H9 (cell line): ENCODE measurements at regions not wholly inside any gene's neighbourhood (a gene's known extent, or its start where the extent isn't known, plus 50 kb on each side); places are given as distances from the start of the nearest gene placed in this dataset.

Source experiments
- DNase-seq: peaks from one replicate; pipeline ENCODE4 v3.0.0-alpha.2; 2017
- H2AFZ ChIP-seq: one replicate; pipeline ENCODE4 v1.6.1; 2013; ENCODE audit warnings: mild to moderate bottlenecking, low read length, control low read depth, moderate library complexity
- H2AK5ac ChIP-seq: 2 replicates; pipeline ENCODE4 v1.6.1; 2013; ENCODE audit warnings: low read length, control low read depth, mixed read lengths; ENCODE audit not compliant: insufficient read length
- H2BK120ac ChIP-seq: one replicate; pipeline ENCODE4 v1.6.1; 2013; ENCODE audit warnings: low read depth, mild to moderate bottlenecking, low read length, control low read depth, inconsistent platforms; ENCODE audit not compliant: poor library complexity, severe bottlenecking
- H2BK12ac ChIP-seq: 2 replicates; pipeline ENCODE4 v1.6.1; 2013; ENCODE audit warnings: low read length, control low read depth, mixed read lengths, low read depth; ENCODE audit not compliant: insufficient read length
- H2BK15ac ChIP-seq: 2 replicates; pipeline ENCODE4 v1.6.1; 2013; ENCODE audit warnings: low read depth, low read length, control low read depth
- H2BK20ac ChIP-seq: one replicate; pipeline ENCODE4 v1.6.1; 2013; ENCODE audit warnings: low read depth, mild to moderate bottlenecking, low read length, control low read depth, inconsistent platforms; ENCODE audit not compliant: poor library complexity, severe bottlenecking
- H2BK5ac ChIP-seq: 2 replicates; pipeline ENCODE4 v1.6.1; 2013; ENCODE audit warnings: low read length, control low read depth, mixed read lengths; ENCODE audit not compliant: insufficient read length
- H3K14ac ChIP-seq: 2 replicates; pipeline ENCODE4 v1.6.1; 2013; ENCODE audit warnings: low read length, control low read depth; ENCODE audit not compliant: insufficient read depth
- H3K18ac ChIP-seq: 2 replicates; pipeline ENCODE4 v1.6.1; 2013; ENCODE audit warnings: low read depth, mild to moderate bottlenecking, mixed read lengths, low read length, control low read depth; ENCODE audit not compliant: insufficient read length
- H3K23ac ChIP-seq: 2 replicates; pipeline ENCODE4 v1.6.1; 2013; ENCODE audit warnings: low read length, control low read depth, mixed read lengths, low read depth; ENCODE audit not compliant: insufficient read length
- H3K23me2 ChIP-seq: 2 replicates; pipeline ENCODE4 v1.6.1; 2013; ENCODE audit warnings: low read depth, mild to moderate bottlenecking, mixed read lengths, low read length, control low read depth; ENCODE audit not compliant: insufficient read length, poor library complexity, severe bottlenecking
- H3K27ac ChIP-seq: 2 replicates; pipeline ENCODE4 v1.5.1; 2013; ENCODE audit warnings: low read length, control low read depth, mixed read lengths, low read depth; ENCODE audit not compliant: insufficient read length
- H3K27me3 ChIP-seq: 2 replicates; pipeline ENCODE4 v1.6.1; 2013; ENCODE audit warnings: low read length, control low read depth, inconsistent platforms; ENCODE audit not compliant: insufficient read depth
- H3K4ac ChIP-seq: 2 replicates; pipeline ENCODE4 v1.6.1; 2013; ENCODE audit warnings: low read depth, mild to moderate bottlenecking, control low read depth, inconsistent platforms, low read length, moderate library complexity
- H3K4me1 ChIP-seq: 2 replicates; pipeline ENCODE4 v1.6.1; 2013; ENCODE audit warnings: low read length, control low read depth, inconsistent platforms; ENCODE audit not compliant: insufficient read depth
- H3K4me2 ChIP-seq: 2 replicates; pipeline ENCODE4 v1.6.1; 2013; ENCODE audit warnings: low read length, control low read depth, mixed read lengths; ENCODE audit not compliant: insufficient read length, insufficient read depth
- H3K56ac ChIP-seq: 2 replicates; pipeline ENCODE4 v1.6.1; 2013; ENCODE audit warnings: low read depth, mild to moderate bottlenecking, mixed read lengths, low read length, control low read depth; ENCODE audit not compliant: insufficient read length
- H3K79me1 ChIP-seq: 2 replicates; pipeline ENCODE4 v1.6.1; 2013; ENCODE audit warnings: low read depth, mild to moderate bottlenecking, moderate library complexity, low read length, control low read depth, inconsistent platforms; ENCODE audit not compliant: insufficient read depth, poor library complexity, severe bottlenecking
- H3K79me2 ChIP-seq: 2 replicates; pipeline ENCODE4 v1.6.1; 2013; ENCODE audit warnings: low read length, control low read depth, inconsistent platforms; ENCODE audit not compliant: insufficient read depth
- H3K9ac ChIP-seq: 2 replicates; pipeline ENCODE4 v1.6.1; 2013; ENCODE audit warnings: low read length, control low read depth, mixed read lengths; ENCODE audit not compliant: insufficient read length; ENCODE audit errors: extremely low read depth
- H3K9me3 ChIP-seq: one replicate; pipeline ENCODE4 v1.6.1; 2013; ENCODE audit warnings: low read depth, low read length, inconsistent platforms; ENCODE audit not compliant: control insufficient read depth
- H3T11ph ChIP-seq: one replicate; pipeline ENCODE4 v1.6.1; 2013; ENCODE audit warnings: mild to moderate bottlenecking, low read length, control low read depth, inconsistent platforms
- H4K20me1 ChIP-seq: one replicate; pipeline ENCODE4 v1.6.1; 2013; ENCODE audit not compliant: control insufficient read depth, insufficient read length, insufficient read depth
- H4K5ac ChIP-seq: 2 replicates; pipeline ENCODE4 v1.6.1; 2013; ENCODE audit warnings: low read depth, mild to moderate bottlenecking, mixed read lengths, low read length, control low read depth; ENCODE audit not compliant: insufficient read length
- H4K8ac ChIP-seq: replicated peaks from 2 replicates; pipeline ENCODE4 v1.6.1; 2013; ENCODE audit warnings: low read length, control low read depth, mixed read lengths, low read depth; ENCODE audit not compliant: insufficient read length
- H4K91ac ChIP-seq: 2 replicates; pipeline ENCODE4 v1.6.1; 2013; ENCODE audit warnings: low read depth, mild to moderate bottlenecking, moderate library complexity, mixed read lengths, low read length, control low read depth; ENCODE audit not compliant: insufficient read length
- H3K27ac Mint-ChIP-seq, 3 experiments: 2 replicates in 2 of 3; 3 replicates in 1 of 3; pipeline ENCODE4 v1.8.0; 2020 to 2021; ENCODE audit warnings: mixed read lengths in 3 of 3, mild to moderate bottlenecking in 1 of 3, moderate library complexity in 1 of 3
- H3K27me3 Mint-ChIP-seq: 2 replicates; pipeline ENCODE4 v1.8.0; 2021; ENCODE audit warnings: low read depth, mild to moderate bottlenecking, moderate library complexity, mixed read lengths
- H3K36me3 Mint-ChIP-seq, 3 experiments: 2 replicates in 2 of 3; 3 replicates in 1 of 3; pipeline ENCODE4 v1.8.0; 2020 to 2021; ENCODE audit warnings: low read depth in 3 of 3, mixed read lengths in 3 of 3; ENCODE audit not compliant: insufficient read depth in 1 of 3
- H3K4me1 Mint-ChIP-seq, 2 experiments: 2 replicates each; pipeline ENCODE4 v1.8.0; 2020; ENCODE audit warnings: mixed read lengths in 2 of 2
- H3K4me3 Mint-ChIP-seq, 2 experiments: 2 replicates in 1 of 2; 3 replicates in 1 of 2; pipeline ENCODE4 v1.8.0; 2020 to 2021; ENCODE audit warnings: mild to moderate bottlenecking in 2 of 2, mixed read lengths in 2 of 2, moderate library complexity in 1 of 2
- H3K9me3 Mint-ChIP-seq, 2 experiments: 2 replicates in 1 of 2; 3 replicates in 1 of 2; pipeline ENCODE4 v1.8.0; 2020; ENCODE audit warnings: mild to moderate bottlenecking in 2 of 2, mixed read lengths in 2 of 2, moderate library complexity in 1 of 2
- WGBS: extraction: QIAGEN DNeasy Blood & Tissue Kit; methylation state at CpG from one replicate; pipeline ENCODE4 v1.1.7; 2013; ENCODE audit warnings: missing lambda C conversion rate, low lambda C conversion rate, mixed read lengths; ENCODE audit not compliant: insufficient read length; ENCODE audit errors: extremely low coverage; 5-methylcytosine and 5-hydroxymethylcytosine counted together
- TF ChIP-seq, protein P1 (sequence below): fragments of 200-600 bp; sonication (generic); conservative IDR thresholded peaks from 3 replicates; pipeline ENCODE4 v1.8.0; 2021; ENCODE audit warnings: antibody characterized with exemption, mild to moderate bottlenecking

DNA sequence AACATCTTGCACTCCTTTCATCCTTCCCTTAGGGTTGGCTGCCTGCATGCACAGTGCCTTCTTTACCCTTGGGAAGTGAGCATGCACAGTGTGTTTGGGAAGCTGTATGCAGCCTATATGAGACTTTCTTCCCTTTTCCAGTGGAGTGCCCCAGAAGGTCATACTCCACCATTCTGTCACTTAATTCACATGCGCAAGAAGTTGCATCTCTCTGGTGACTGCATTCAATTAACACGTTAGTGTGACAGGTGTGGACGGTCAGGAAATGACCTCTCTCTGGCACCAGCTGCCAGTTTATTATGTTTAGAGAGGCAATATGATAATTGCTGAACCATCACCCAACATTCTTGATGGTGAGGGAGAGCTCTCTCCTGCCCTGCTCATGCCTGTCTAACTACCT, 770.0 kb downstream of the FLRT2 start:
- H3K27me3 Mint-ChIP-seq, result no peaks in the 10 kb centered on the region
- Histone ChIP-seq H3K23me2 (no peaks in the 10 kb centered on the region), H4K5ac (no peak overlapping the region), H3K23ac (no peak overlapping the region), H3K56ac (no peak overlapping the region), H4K91ac (no peak overlapping the region), H3K9ac (no peak overlapping the region), H3K79me2 (no peaks in the 10 kb centered on the region), H3K4ac (no peak overlapping the region), H2BK20ac (no peak overlapping the region), H2AK5ac (no peak overlapping the region), H4K20me1 (no peaks in the 10 kb centered on the region), H3K4me1 (peaks cover 3% of the 10 kb centered on the region; the same call in 1 of the 2 replicates), H3K79me1 (no peaks in the 10 kb centered on the region), H3K27me3 (no peaks in the 10 kb centered on the region), H2BK5ac (no peak overlapping the region), H3K4me2 (no peak overlapping the region), H3K9me3 (no peaks in the 10 kb centered on the region), H3K14ac (no peak overlapping the region), H3K18ac (no peak overlapping the region), H3K27ac (no peak overlapping the region), H3T11ph (no peak overlapping the region), H2BK120ac (no peak overlapping the region), H2BK12ac (no peak overlapping the region), H2BK15ac (no peak overlapping the region), H4K8ac (no peak overlapping the region), H2AFZ (no peak overlapping the region)
- WGBS, result no CpG with 5 or more reads among the region's 3 CpGs
- DNase-seq, result no peak
- H3K4me3 Mint-ChIP-seq, result no peak overlapping the region
- no peak overlapping the region for H3K27ac Mint-ChIP-seq
- H3K36me3 Mint-ChIP-seq, result no peaks in the 10 kb centered on the region; a peak in 1 of 7 replicates
- peaks cover 5% of the 10 kb centered on the region in 2 experiments for H3K4me1 Mint-ChIP-seq
- TF ChIP-seq, protein P1, sequence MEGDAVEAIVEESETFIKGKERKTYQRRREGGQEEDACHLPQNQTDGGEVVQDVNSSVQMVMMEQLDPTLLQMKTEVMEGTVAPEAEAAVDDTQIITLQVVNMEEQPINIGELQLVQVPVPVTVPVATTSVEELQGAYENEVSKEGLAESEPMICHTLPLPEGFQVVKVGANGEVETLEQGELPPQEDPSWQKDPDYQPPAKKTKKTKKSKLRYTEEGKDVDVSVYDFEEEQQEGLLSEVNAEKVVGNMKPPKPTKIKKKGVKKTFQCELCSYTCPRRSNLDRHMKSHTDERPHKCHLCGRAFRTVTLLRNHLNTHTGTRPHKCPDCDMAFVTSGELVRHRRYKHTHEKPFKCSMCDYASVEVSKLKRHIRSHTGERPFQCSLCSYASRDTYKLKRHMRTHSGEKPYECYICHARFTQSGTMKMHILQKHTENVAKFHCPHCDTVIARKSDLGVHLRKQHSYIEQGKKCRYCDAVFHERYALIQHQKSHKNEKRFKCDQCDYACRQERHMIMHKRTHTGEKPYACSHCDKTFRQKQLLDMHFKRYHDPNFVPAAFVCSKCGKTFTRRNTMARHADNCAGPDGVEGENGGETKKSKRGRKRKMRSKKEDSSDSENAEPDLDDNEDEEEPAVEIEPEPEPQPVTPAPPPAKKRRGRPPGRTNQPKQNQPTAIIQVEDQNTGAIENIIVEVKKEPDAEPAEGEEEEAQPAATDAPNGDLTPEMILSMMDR, result no peak
- peaks cover 0 to 2% of the 10 kb centered on the region in 2 experiments; a peak in 1 of 5 replicates for H3K9me3 Mint-ChIP-seq
